Stimulated activated memory B cell treated with anti-CD40 and anti-IgM and Interleukin-4, amounts not matched to agents 10 μg/mL and 1 μg/mL and 100 μg/mL, for 72 hours (primary cell): ENCODE measurements at regions not wholly inside any gene's neighbourhood (a gene's known extent, or its start where the extent isn't known, plus 50 kb on each side); places are given as distances from the start of the nearest gene placed in this dataset.

ENCODE experiments used
- ATAC-seq: fragments of 150-1000 bp; cut with Tn5 transposase; 2 replicates; pipeline ENCODE4 v1.10.0; 2021
- H3K27ac Mint-ChIP-seq: one replicate; pipeline ENCODE4 v1.8.0; 2022; ENCODE audit warnings: mild to moderate bottlenecking, mixed read lengths
- H3K27me3 Mint-ChIP-seq: one replicate; pipeline ENCODE4 v1.8.0; 2022; ENCODE audit warnings: mixed read lengths
- H3K36me3 Mint-ChIP-seq: one replicate; pipeline ENCODE4 v1.8.0; 2022; ENCODE audit warnings: mixed read lengths
- H3K4me1 Mint-ChIP-seq: one replicate; pipeline ENCODE4 v1.8.0; 2022; ENCODE audit warnings: mixed read lengths
- H3K4me3 Mint-ChIP-seq: one replicate; pipeline ENCODE4 v1.8.0; 2022; ENCODE audit warnings: mild to moderate bottlenecking, moderate library complexity, mixed read lengths
- H3K9me3 Mint-ChIP-seq: one replicate; pipeline ENCODE4 v1.8.0; 2022; ENCODE audit warnings: mixed read lengths

GRCh38 chr14:31966896-31967668 lies 110.0 kb upstream of the ARHGAP5 start:
- Mint-ChIP-seq H3K27me3 (no peaks in the 10 kb centered on the region), H3K9me3 (no peaks in the 10 kb centered on the region), H3K27ac (no peak overlapping the region), H3K4me3 (no peak overlapping the region), H3K4me1 (peaks cover 10% of the 10 kb centered on the region), H3K36me3 (no peaks in the 10 kb centered on the region)
- no peak for ATAC-seq

DNA sequence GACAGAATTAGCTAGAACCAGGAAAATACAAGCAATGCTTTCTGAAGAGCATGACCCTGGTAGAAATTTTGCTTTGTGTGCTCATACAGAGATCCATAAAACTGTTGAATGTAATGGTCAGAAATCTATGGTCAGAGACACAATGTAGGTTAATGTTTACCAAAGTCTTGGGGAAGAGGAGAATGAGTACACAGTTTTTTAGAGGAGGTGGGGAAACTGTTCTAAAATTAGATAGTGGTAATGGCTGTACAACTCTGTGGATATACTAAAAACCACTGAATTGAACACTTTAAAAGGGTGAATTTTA lies 109.5 kb upstream of the ARHGAP5 start:
- ATAC-seq = no peak
- H3K27ac Mint-ChIP-seq = no peak overlapping the region

DNA sequence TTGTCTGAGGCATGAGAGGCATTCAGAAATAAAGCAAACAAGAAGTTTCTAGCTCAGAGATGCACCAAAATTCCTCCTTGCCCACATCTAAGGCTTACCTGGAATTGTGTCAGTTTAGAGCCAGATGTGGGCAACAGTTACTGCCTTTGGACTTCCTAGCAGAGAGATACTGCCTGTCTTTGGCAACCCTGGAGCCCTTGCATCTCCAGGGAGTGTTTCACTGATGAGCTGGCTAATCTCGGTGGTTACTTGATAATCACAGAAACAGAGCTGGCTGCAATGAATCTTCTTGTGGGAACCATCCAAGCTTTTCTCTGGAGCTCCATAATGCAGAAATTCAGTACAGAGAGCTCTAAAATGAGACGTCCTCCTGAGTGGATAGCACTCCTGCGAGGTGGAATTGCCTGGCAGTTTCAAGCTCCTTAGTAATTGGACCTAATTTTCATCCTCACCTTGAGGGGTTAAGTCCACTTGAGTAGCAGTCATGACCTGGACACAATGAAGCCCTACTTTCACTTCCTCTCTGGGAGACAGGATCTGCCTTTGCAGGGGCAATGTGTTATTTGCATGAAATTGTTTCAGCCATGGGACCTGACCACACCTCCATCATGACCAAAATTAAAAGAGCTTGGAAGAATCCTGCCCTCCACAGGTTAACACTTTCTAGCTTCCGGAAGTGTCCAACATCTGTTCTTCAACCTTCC lies 108.8 kb upstream of the ARHGAP5 start:
- Mint-ChIP-seq H3K27ac (no peak overlapping the region), H3K9me3 (no peaks in the 10 kb centered on the region), H3K36me3 (no peaks in the 10 kb centered on the region), H3K4me3 (no peak overlapping the region), H3K27me3 (no peaks in the 10 kb centered on the region), H3K4me1 (peaks cover 10% of the 10 kb centered on the region)
- no peak for ATAC-seq

More for the DNA sequence above, 109.5 kb upstream of the ARHGAP5 start:
- Mint-ChIP-seq H3K27me3 (no peaks in the 10 kb centered on the region), H3K36me3 (no peaks in the 10 kb centered on the region), H3K4me3 (no peak overlapping the region), H3K4me1 (peaks cover 10% of the 10 kb centered on the region), H3K9me3 (no peaks in the 10 kb centered on the region)

GRCh38 chr14:31968956-31969698 lies 108.0 kb upstream of the ARHGAP5 start:
- Mint-ChIP-seq H3K27me3 (no peaks in the 10 kb centered on the region), H3K9me3 (no peaks in the 10 kb centered on the region), H3K4me1 (peaks cover 10% of the 10 kb centered on the region), H3K36me3 (no peaks in the 10 kb centered on the region), H3K27ac (no peak overlapping the region), H3K4me3 (no peak overlapping the region)
- ATAC-seq = no peak

DNA sequence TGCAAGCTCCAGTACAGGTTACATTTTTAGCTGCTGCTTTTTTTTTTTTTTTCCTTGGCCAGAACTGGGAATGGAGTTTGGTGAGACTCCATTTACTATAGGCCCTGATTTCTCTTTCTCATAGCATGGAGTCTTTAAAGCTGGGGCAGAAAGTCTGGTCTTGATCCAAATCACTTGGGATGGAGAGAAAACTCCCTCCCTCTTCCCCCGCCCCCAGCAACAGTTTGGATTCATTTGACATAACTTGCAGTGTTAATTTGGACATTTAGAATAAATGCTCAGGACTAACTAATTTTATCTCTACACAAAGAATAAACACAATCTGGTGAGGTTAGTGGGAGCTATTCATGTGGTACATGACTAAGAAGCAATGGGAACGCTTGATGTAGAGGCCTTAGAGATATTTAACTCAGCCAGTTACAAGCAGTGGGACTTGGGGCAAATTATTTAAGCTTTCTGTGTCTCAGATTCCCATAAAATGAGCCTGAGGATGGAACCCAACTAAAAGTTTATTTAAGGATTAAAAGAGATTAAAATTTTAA lies 107.3 kb upstream of the ARHGAP5 start:
- Mint-ChIP-seq H3K9me3 (no peaks in the 10 kb centered on the region), H3K4me1 (peaks cover 10% of the 10 kb centered on the region)

GRCh38 chr14:31970744-31971143 lies 106.4 kb upstream of the ARHGAP5 start:
- Mint-ChIP-seq H3K4me1 (peaks cover 10% of the 10 kb centered on the region), H3K27me3 (no peaks in the 10 kb centered on the region), H3K4me3 (no peak overlapping the region), H3K36me3 (no peaks in the 10 kb centered on the region), H3K27ac (no peak overlapping the region), H3K9me3 (no peaks in the 10 kb centered on the region)
- no peak for ATAC-seq

More for the DNA sequence above, 107.3 kb upstream of the ARHGAP5 start:
- H3K27me3 Mint-ChIP-seq = no peaks in the 10 kb centered on the region
- H3K27ac Mint-ChIP-seq = no peak overlapping the region
- no peaks in the 10 kb centered on the region for H3K36me3 Mint-ChIP-seq
- H3K4me3 Mint-ChIP-seq = no peak overlapping the region
- ATAC-seq = no peak

GRCh38 chr14:31971612-31972011 lies 105.5 kb upstream of the ARHGAP5 start:
- Mint-ChIP-seq H3K27ac (no peak overlapping the region), H3K36me3 (no peaks in the 10 kb centered on the region), H3K27me3 (no peaks in the 10 kb centered on the region), H3K9me3 (no peaks in the 10 kb centered on the region), H3K4me1 (peaks cover 10% of the 10 kb centered on the region), H3K4me3 (no peak overlapping the region)
- ATAC-seq = no peak

DNA sequence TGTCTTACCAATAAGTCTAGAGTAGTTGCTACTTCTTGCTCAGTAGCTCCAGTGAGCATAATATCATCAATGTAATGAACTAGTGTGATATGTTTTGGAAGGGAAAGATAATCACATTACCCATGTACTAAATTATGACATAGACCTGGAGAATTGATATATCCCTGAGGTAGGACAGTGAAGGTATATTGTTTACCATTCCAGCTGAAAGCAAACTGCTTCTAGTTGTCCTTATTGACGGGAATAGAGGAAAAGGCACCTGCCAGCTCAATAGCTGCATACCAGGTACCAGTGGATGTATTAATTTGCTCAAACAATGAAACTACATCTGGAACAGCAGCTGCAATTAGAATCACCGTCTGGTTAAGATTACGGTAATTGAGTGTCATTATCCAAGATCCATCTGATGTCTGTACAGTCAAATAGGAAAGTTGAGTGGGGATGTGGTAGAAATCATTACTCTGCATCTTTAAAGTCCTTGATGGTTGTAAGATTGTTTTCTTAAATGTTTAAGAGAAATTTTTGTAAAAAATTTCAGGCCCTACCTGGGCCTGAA lies 100.0 kb upstream of the ARHGAP5 start:
- H3K9me3 Mint-ChIP-seq = peaks cover 3% of the 10 kb centered on the region
- ATAC-seq = no peak
- no peak overlapping the region for H3K4me3 Mint-ChIP-seq
- no peaks in the 10 kb centered on the region for H3K27me3 Mint-ChIP-seq
- no peak overlapping the region for H3K27ac Mint-ChIP-seq
- H3K36me3 Mint-ChIP-seq = peaks cover 6% of the 10 kb centered on the region
- H3K4me1 Mint-ChIP-seq = no peaks in the 10 kb centered on the region

DNA sequence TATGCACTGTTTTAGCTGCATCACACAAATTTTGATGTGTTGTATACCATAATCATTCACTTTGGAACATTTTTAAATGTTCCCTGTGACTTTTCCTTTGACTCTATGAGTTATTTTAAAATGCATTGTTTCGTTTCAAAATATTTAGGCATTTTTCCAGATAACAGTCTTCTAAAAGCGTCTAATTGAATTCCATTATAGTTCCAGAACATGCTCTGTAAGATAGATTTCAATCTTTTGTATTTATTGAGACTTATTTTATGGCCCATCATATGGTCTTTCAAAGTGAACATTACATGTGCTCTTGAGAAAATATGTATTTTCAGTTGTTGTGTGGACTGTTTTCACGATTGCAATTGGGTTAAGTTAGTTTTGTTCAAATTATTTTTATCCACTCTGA lies 98.7 kb upstream of the ARHGAP5 start:
- Mint-ChIP-seq H3K36me3 (peaks cover 6% of the 10 kb centered on the region), H3K4me3 (no peak overlapping the region), H3K27ac (no peak overlapping the region), H3K9me3 (peaks cover 3% of the 10 kb centered on the region), H3K4me1 (no peaks in the 10 kb centered on the region), H3K27me3 (no peaks in the 10 kb centered on the region)
- ATAC-seq = no peak

DNA sequence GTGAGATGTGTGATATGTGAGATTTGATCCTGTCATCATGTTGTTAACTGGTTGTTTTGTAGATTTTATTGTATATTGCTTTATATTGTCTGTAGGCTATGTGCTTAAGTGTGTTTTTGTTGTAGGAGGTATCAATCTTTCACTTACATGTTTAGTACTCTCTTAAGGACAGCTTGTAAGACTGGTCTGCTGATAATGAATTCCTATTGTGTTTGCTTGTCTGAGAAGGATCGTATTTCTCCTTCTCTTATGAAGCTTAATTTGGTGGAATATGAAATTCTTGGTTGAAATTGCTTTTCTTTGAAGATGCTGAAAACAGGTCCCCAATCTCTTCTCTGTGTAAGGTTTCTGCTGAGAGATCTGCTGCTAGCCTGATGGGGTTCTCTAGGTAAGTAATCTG lies 94.5 kb upstream of the ARHGAP5 start:
- Mint-ChIP-seq H3K27me3 (no peaks in the 10 kb centered on the region), H3K4me1 (no peaks in the 10 kb centered on the region), H3K4me3 (no peak overlapping the region), H3K27ac (no peak overlapping the region), H3K36me3 (peaks cover 11% of the 10 kb centered on the region), H3K9me3 (peaks cover 10% of the 10 kb centered on the region)
- no peak for ATAC-seq

DNA sequence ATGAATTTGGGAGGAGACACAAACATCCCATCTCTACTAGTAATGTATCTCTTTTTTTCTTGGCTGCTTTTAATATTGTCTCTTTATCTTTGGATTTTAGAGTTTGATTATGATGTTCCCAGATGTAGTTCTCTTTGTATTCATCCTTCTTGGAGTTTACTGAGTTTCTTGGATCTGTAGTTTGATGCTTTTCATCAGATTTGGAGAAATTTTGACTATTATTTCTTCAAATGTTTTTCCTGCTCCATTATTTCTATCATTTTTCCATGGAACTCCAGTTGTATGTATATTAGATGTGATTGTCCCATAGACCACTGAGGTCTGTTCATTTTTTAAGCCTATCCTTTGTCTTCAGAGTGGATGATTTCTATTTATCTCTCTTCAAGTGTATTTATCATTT lies 90.7 kb upstream of the ARHGAP5 start:
- H3K36me3 Mint-ChIP-seq = peaks cover 5% of the 10 kb centered on the region
- no peak overlapping the region for H3K4me3 Mint-ChIP-seq
- no peak for ATAC-seq
- H3K27ac Mint-ChIP-seq = no peak overlapping the region
- H3K9me3 Mint-ChIP-seq = peaks cover 7% of the 10 kb centered on the region
- H3K27me3 Mint-ChIP-seq = no peaks in the 10 kb centered on the region
- no peaks in the 10 kb centered on the region for H3K4me1 Mint-ChIP-seq

DNA sequence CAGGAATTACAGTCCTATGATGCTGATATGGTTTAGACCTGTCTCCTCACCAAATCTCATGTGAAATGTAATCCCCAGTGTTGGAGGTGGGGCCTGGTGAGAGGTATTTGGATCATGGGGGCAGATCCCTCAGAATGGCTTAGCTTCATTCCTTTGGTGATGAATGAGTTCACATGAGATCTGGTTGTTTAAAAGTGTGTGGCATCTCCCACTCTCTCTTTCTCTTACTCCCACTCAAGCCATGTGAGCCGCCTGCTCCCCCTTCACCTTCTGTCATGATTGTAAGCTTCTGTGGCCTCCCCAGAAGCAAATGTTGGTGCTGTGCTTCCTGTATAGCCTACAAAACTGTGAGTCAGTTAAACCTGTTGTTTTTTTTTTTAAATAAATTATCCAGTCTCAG lies 89.4 kb upstream of the ARHGAP5 start:
- H3K27me3 Mint-ChIP-seq = no peaks in the 10 kb centered on the region
- no peak overlapping the region for H3K4me3 Mint-ChIP-seq
- H3K4me1 Mint-ChIP-seq = no peaks in the 10 kb centered on the region
- H3K27ac Mint-ChIP-seq = no peak overlapping the region
- H3K9me3 Mint-ChIP-seq = peaks cover 7% of the 10 kb centered on the region
- peaks cover 5% of the 10 kb centered on the region for H3K36me3 Mint-ChIP-seq
- no peak for ATAC-seq

- no peak for ATAC-seq
Measured at GRCh38 chr14:31988244-31988643, 88.9 kb upstream of the ARHGAP5 start.

DNA sequence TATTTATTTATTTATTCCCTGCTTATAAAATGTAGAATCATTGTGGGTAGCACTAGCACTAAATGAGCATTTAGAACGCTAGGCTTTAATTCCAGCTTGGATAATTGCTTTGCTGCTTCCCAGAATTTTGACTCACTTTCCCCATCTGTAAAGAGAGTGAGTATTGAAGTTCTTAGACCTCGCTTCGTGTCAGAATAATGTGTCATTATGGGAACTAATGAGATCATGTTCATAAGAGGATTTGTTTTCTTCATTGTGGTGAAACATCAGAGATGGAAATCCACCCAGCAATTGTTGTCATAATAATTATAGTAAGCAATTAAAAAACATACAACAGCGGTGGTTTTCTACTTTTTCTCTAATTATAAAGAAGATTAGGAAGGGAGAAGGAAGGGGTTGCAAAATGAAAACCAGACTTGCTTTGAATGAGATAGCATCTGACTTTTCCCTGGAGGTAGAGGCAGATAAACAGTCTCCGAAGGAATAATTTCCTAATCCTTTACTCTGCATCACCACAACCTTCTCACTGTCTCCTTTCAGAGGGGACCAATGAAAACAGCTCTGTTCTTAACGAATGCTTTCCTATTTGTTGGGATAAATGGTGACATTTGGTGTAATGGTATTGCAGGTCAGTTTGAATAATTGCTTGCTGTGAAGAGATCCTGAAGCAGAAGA lies 86.8 kb upstream of the ARHGAP5 start:
- Mint-ChIP-seq H3K36me3 (peaks cover 5% of the 10 kb centered on the region), H3K4me3 (no peak overlapping the region), H3K27ac (no peak overlapping the region), H3K4me1 (no peaks in the 10 kb centered on the region), H3K9me3 (peaks cover 4% of the 10 kb centered on the region), H3K27me3 (no peaks in the 10 kb centered on the region)
- ATAC-seq = no peak

More at GRCh38 chr14:31988244-31988643, 88.9 kb upstream of the ARHGAP5 start:
- no peaks in the 10 kb centered on the region for H3K4me1 Mint-ChIP-seq
- H3K27ac Mint-ChIP-seq = no peak overlapping the region
- H3K9me3 Mint-ChIP-seq = peaks cover 7% of the 10 kb centered on the region
- H3K36me3 Mint-ChIP-seq = peaks cover 5% of the 10 kb centered on the region
- H3K27me3 Mint-ChIP-seq = no peaks in the 10 kb centered on the region
- H3K4me3 Mint-ChIP-seq = no peak overlapping the region
